SK-N-SH (cell line): ENCODE measurements at regions not wholly inside any gene's neighbourhood (a gene's known extent, or its start where the extent isn't known, plus 50 kb on each side); places are given as distances from the start of the nearest gene placed in this dataset.

Source experiments
- CTCF ChIA-PET: fragments of 300-600, 350-600 bp; formaldehyde crosslinking; extraction: SDS; loops from one replicate; lab custom pipeline; 2021; lab: Yijun Ruan, JAX
- POLR2A ChIA-PET: fragments of 350-600 bp; sonication (Branson Sonifier 250); formaldehyde crosslinking; extraction: SDS; loops from one replicate; lab custom pipeline; 2020; ENCODE audit warnings: antibody characterized with exemption, inconsistent platforms; lab: Yijun Ruan, JAX
- DNase-seq: peaks from one replicate; pipeline ENCODE4 v3.0.0; 2012
- H2AFZ ChIP-seq: fragments of 200-600 bp; sonication (generic); 2 replicates; pipeline ENCODE4 v1.8.1; 2016; ENCODE audit warnings: antibody characterized with exemption, mild to moderate bottlenecking, low read depth
- H3F3A ChIP-seq: fragments of 200-600 bp; sonication (generic); replicated peaks from 2 replicates; pipeline ENCODE3; 2016; ENCODE audit warnings: antibody characterized with exemption, mild to moderate bottlenecking; ENCODE audit not compliant: insufficient read depth
- H3K27ac ChIP-seq, 2 experiments: fragments of 200-500 bp in 1 of 2; fragments of 200-600 bp in 1 of 2; sonication (Bioruptor generic) in 1 of 2; sonication (generic), shearing (Covaris generic) in 1 of 2; 2 replicates each; pipeline versions ENCODE4 v1.5.1 to v1.6.1; 2014 to 2016; ENCODE audit warnings: low read depth in 2 of 2, inconsistent platforms in 1 of 2, low read length in 1 of 2, mild to moderate bottlenecking in 1 of 2, mixed read lengths in 1 of 2
- H3K27me3 ChIP-seq: fragments of 200-600 bp; sonication (generic), shearing (Covaris generic); 2 replicates; pipeline ENCODE4 v1.6.1; 2016; ENCODE audit warnings: mixed run types; ENCODE audit not compliant: insufficient read depth
- H3K36me3 ChIP-seq, 2 experiments: fragments of 200-500 bp in 1 of 2; fragments of 200-600 bp in 1 of 2; sonication (Bioruptor generic) in 1 of 2; sonication (generic) in 1 of 2; replicated peaks in 1 of 2; 2 replicates each; pipeline versions ENCODE3 to v1.5.1; 2014 to 2016; ENCODE audit warnings: low read length in 1 of 2, mild to moderate bottlenecking in 1 of 2; ENCODE audit not compliant: insufficient read depth in 2 of 2, control insufficient read depth in 1 of 2
- H3K4me1 ChIP-seq, 2 experiments: fragments of 200-500 bp in 1 of 2; fragments of 200-600 bp in 1 of 2; sonication (Bioruptor generic) in 1 of 2; sonication (generic), shearing (Covaris generic) in 1 of 2; 2 replicates each; pipeline versions ENCODE4 v1.5.1 to v1.6.1; 2014 to 2016; ENCODE audit warnings: low read depth in 1 of 2, low read length in 1 of 2, mixed run types in 1 of 2; ENCODE audit not compliant: insufficient read depth in 2 of 2, control insufficient read depth in 1 of 2
- H3K4me2 ChIP-seq: fragments of 200-600 bp; sonication (generic), shearing (Covaris generic); 2 replicates; pipeline ENCODE4 v1.6.1; 2017; ENCODE audit warnings: mixed run types
- H3K4me3 ChIP-seq, 2 experiments: fragments of 200-500 bp in 1 of 2; fragments of 200-600 bp in 1 of 2; sonication (Bioruptor generic) in 1 of 2; sonication (generic), shearing (Covaris generic) in 1 of 2; 2 replicates each; pipeline versions ENCODE4 v1.5.1 to v1.8.1; 2014 to 2016; ENCODE audit warnings: low read depth in 2 of 2, inconsistent platforms in 1 of 2, low read length in 1 of 2, mild to moderate bottlenecking in 1 of 2, mixed read lengths in 1 of 2, moderate library complexity in 1 of 2
- H3K79me2 ChIP-seq: fragments of 200-600 bp; sonication (generic); 2 replicates; pipeline ENCODE4 v1.8.1; 2017; ENCODE audit warnings: mild to moderate bottlenecking; ENCODE audit not compliant: insufficient read depth
- H3K9ac ChIP-seq: fragments of 200-600 bp; sonication (generic); 2 replicates; pipeline ENCODE4 v1.6.1; 2017; ENCODE audit warnings: mixed run types
- H3K9me2 ChIP-seq: fragments of 200-600 bp; sonication (generic); 2 replicates; pipeline ENCODE4 v1.6.1; 2017; ENCODE audit warnings: mixed run types
- H3K9me3 ChIP-seq: fragments of 200-600 bp; sonication (generic); 2 replicates; pipeline ENCODE4 v1.6.1; 2017; ENCODE audit warnings: mixed run types, mild to moderate bottlenecking, moderate library complexity
- H4K20me1 ChIP-seq: fragments of 200-600 bp; sonication (generic); 2 replicates; pipeline ENCODE4 v1.6.1; 2017; ENCODE audit warnings: mild to moderate bottlenecking, mixed run types; ENCODE audit not compliant: insufficient read depth
- CHD2 ChIP-seq: fragments of 150-350 bp; IDR thresholded peaks from 2 replicates; pipeline ENCODE4 v1.6.1; 2018; ENCODE audit warnings: low read length; ENCODE audit not compliant: partially characterized antibody
- EP300 ChIP-seq, 2 experiments: IDR thresholded peaks; 2 replicates each; pipeline versions ENCODE4 v1.4.0 to v1.6.1; 2012; ENCODE audit warnings: borderline replicate concordance in 1 of 2, low read depth in 1 of 2, low read length in 1 of 2
- EZH2phosphoT487 ChIP-seq: fragments of 200-600 bp; sonication (generic); IDR thresholded peaks from 2 replicates; pipeline ENCODE4 v1.6.1; 2017; ENCODE audit warnings: low read depth, mixed run types, mild to moderate bottlenecking, antibody characterized with exemption, moderate library complexity, borderline replicate concordance
- FOXM1 ChIP-seq: IDR thresholded peaks from 2 replicates; pipeline ENCODE4 v1.4.0; 2012; ENCODE audit warnings: low read depth, mild to moderate bottlenecking
- GABPA ChIP-seq: IDR thresholded peaks from 2 replicates; pipeline ENCODE4 v1.4.0; 2012; ENCODE audit warnings: low read depth, mild to moderate bottlenecking
- GATA2 ChIP-seq: sonication (generic); formaldehyde crosslinking; IDR thresholded peaks from 2 replicates; pipeline ENCODE4 v1.5.0; 2020; ENCODE audit warnings: mild to moderate bottlenecking, missing genetic modification reagents
- JUND ChIP-seq: IDR thresholded peaks from 2 replicates; pipeline ENCODE4 v1.4.0; 2012
- MXI1 ChIP-seq: IDR thresholded peaks from 2 replicates; pipeline ENCODE4 v1.6.1; 2012; ENCODE audit warnings: mild to moderate bottlenecking, low read depth, low read length, improper control_type of control experiment
- NFIC ChIP-seq: IDR thresholded peaks from 2 replicates; pipeline ENCODE4 v1.4.0; 2012; ENCODE audit warnings: borderline replicate concordance
- POLR2AphosphoS5 ChIP-seq: IDR thresholded peaks from 2 replicates; pipeline ENCODE4 v1.6.1; 2012; ENCODE audit warnings: low read depth, low read length
- RCOR1 ChIP-seq: fragments of 150-350 bp; IDR thresholded peaks from 2 replicates; pipeline ENCODE4 v1.6.1; 2017; ENCODE audit warnings: antibody characterized with exemption, low read length
- RFX5 ChIP-seq: IDR thresholded peaks from 2 replicates; pipeline ENCODE4 v1.6.1; 2012; ENCODE audit warnings: mild to moderate bottlenecking, improper control_type of control experiment, low read length
- RXRA ChIP-seq: IDR thresholded peaks from 2 replicates; pipeline ENCODE4 v1.4.0; 2012; ENCODE audit warnings: low read depth, mild to moderate bottlenecking, borderline replicate concordance
- SMC3 ChIP-seq: IDR thresholded peaks from 2 replicates; pipeline ENCODE4 v1.6.1; 2012; ENCODE audit warnings: low read depth, low read length, improper control_type of control experiment
- WGBS: methylation state at CpG from one replicate; pipeline ENCODE4 v1.1.6; 2017; ENCODE audit warnings: low lambda C conversion rate; 5-methylcytosine and 5-hydroxymethylcytosine counted together
- TF ChIP-seq, protein P1 (sequence below): fragments of 150-350 bp; IDR thresholded peaks from 2 replicates; pipeline ENCODE4 v1.6.1; 2016; ENCODE audit warnings: mild to moderate bottlenecking, low read depth, low read length
- TF ChIP-seq, protein P2 (sequence below): IDR thresholded peaks from 2 replicates; pipeline ENCODE4 v1.6.1; 2012; ENCODE audit warnings: mild to moderate bottlenecking, low read depth, low read length, moderate library complexity
- TF ChIP-seq, protein P3 (sequence below): IDR thresholded peaks from 2 replicates; pipeline ENCODE4 v1.4.0; 2012; ENCODE audit warnings: low read depth, borderline replicate concordance
- TF ChIP-seq, protein P4 (sequence below): IDR thresholded peaks from 2 replicates; pipeline ENCODE4; 2012
- TF ChIP-seq, protein P5 (sequence below): fragments of 150-350 bp; IDR thresholded peaks from 2 replicates; pipeline ENCODE4 v1.6.1; 2017; ENCODE audit warnings: antibody characterized with exemption, low read length, low read depth, borderline replicate concordance

DNA sequence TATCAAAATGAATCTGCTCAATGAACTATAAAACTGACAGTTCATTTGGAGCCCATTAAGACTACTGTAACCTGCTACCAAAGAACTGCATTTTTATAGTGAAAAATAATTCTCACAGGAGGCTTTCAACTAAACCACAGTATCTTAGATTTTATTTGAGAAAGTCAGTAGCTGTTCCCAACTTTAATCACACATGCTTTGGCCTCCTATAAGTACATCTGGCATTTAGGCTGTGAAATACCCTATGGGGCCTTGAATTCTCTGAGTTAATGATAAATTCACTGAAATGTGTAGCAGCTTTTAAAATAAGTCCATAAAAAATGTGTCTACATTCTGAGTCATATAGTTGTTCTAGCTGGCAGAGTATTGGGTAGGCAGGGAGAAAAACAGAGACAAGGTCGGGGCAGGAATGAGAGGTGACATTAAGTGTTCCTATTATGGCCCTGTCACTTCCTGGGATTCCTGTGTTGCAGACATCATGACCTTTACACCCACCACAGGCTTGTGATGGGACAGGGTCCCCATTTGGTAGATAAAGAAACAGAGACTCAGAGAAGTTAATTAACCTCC lies 588.8 kb downstream of the REEP3 start:
- Histone ChIP-seq H3K9ac (no peak overlapping the region), H3K4me3 (no peak overlapping the region), H3K9me2 (no peaks in the 10 kb centered on the region), H3K36me3 (no peaks in the 10 kb centered on the region), H3K9me3 (no peaks in the 10 kb centered on the region), H3F3A (no peaks in the 10 kb centered on the region), H4K20me1 (no peaks in the 10 kb centered on the region), H3K27me3 (no peaks in the 10 kb centered on the region), H3K27ac (no peak overlapping the region), H3K4me2 (no peak overlapping the region), H3K4me1 (no peaks in the 10 kb centered on the region), H3K79me2 (no peaks in the 10 kb centered on the region), H2AFZ (no peak overlapping the region)
- POLR2A ChIA-PET, result no interaction called here
- DNase-seq, result no peak
- CTCF ChIA-PET, result no interaction called here
- TF ChIP-seq SMC3, result no peak
- WGBS, result 27% methylated on average over 1 of the region's 1 CpG

DNA sequence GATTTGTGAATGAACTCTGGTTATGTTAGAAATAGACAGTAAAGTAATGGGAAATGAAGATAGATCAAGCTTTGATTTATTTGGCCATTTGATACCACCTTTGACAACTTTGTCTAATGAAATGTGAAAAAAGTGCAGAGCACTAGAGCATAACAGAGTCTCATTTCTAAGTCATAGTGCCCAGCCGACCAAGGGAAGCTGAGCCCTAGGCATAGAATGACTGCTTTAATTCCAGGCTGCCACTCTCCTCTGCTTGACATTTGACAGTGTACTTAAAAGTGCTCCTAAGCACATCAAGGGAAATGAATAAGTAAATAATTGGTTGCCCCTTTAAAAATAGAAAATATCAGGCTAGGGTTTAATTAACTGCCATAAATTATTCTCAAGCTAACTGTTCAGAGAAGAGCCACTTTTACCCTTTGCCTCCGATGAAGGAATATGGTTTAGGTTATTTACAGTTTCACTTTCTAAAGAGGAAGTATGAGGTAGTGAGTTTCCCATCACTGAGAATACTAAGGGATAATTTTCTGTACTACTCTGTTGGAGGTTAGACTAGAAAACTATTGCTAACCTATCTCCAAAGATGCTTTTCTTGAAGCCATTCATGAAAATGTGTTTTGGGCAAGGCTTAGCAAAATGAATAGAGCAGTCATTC lies 591.6 kb downstream of the REEP3 start:
- no peak for DNase-seq
- Histone ChIP-seq H3K36me3 (no peaks in the 10 kb centered on the region), H3K4me3 (no peak overlapping the region), H3K9me2 (no peaks in the 10 kb centered on the region), H3K27ac (no peak overlapping the region), H3K4me1 (no peaks in the 10 kb centered on the region; a peak in 1 of 4 replicates), H2AFZ (no peak overlapping the region), H3K27me3 (no peaks in the 10 kb centered on the region), H3F3A (no peaks in the 10 kb centered on the region), H3K9ac (no peak overlapping the region), H3K4me2 (no peak overlapping the region), H4K20me1 (no peaks in the 10 kb centered on the region), H3K9me3 (no peaks in the 10 kb centered on the region), H3K79me2 (no peaks in the 10 kb centered on the region)
- 50% methylated on average over 2 of the region's 2 CpGs for WGBS
- TF ChIP-seq JUND (no peak), RXRA (no peak), POLR2AphosphoS5 (no peak), EZH2phosphoT487 (no peak), RCOR1 (no peak), FOXM1 (no peak), NFIC (no peak), CHD2 (no peak), GABPA (no peak), MXI1 (no peak), EP300 (IDR thresholded peaks at IDR 0.05; ENCODE audit: borderline replicate concordance in 1 of 2, low read depth in 1 of 2, low read length in 1 of 2) (no peak), GATA2 (CRISPR knock-in tag) (no peak), RFX5 (no peak)
- TF ChIP-seq, protein P1, sequence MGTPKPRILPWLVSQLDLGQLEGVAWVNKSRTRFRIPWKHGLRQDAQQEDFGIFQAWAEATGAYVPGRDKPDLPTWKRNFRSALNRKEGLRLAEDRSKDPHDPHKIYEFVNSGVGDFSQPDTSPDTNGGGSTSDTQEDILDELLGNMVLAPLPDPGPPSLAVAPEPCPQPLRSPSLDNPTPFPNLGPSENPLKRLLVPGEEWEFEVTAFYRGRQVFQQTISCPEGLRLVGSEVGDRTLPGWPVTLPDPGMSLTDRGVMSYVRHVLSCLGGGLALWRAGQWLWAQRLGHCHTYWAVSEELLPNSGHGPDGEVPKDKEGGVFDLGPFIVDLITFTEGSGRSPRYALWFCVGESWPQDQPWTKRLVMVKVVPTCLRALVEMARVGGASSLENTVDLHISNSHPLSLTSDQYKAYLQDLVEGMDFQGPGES, result no peak
- TF ChIP-seq, protein P2, sequence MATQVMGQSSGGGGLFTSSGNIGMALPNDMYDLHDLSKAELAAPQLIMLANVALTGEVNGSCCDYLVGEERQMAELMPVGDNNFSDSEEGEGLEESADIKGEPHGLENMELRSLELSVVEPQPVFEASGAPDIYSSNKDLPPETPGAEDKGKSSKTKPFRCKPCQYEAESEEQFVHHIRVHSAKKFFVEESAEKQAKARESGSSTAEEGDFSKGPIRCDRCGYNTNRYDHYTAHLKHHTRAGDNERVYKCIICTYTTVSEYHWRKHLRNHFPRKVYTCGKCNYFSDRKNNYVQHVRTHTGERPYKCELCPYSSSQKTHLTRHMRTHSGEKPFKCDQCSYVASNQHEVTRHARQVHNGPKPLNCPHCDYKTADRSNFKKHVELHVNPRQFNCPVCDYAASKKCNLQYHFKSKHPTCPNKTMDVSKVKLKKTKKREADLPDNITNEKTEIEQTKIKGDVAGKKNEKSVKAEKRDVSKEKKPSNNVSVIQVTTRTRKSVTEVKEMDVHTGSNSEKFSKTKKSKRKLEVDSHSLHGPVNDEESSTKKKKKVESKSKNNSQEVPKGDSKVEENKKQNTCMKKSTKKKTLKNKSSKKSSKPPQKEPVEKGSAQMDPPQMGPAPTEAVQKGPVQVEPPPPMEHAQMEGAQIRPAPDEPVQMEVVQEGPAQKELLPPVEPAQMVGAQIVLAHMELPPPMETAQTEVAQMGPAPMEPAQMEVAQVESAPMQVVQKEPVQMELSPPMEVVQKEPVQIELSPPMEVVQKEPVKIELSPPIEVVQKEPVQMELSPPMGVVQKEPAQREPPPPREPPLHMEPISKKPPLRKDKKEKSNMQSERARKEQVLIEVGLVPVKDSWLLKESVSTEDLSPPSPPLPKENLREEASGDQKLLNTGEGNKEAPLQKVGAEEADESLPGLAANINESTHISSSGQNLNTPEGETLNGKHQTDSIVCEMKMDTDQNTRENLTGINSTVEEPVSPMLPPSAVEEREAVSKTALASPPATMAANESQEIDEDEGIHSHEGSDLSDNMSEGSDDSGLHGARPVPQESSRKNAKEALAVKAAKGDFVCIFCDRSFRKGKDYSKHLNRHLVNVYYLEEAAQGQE, result no peak
- TF ChIP-seq, protein P3, sequence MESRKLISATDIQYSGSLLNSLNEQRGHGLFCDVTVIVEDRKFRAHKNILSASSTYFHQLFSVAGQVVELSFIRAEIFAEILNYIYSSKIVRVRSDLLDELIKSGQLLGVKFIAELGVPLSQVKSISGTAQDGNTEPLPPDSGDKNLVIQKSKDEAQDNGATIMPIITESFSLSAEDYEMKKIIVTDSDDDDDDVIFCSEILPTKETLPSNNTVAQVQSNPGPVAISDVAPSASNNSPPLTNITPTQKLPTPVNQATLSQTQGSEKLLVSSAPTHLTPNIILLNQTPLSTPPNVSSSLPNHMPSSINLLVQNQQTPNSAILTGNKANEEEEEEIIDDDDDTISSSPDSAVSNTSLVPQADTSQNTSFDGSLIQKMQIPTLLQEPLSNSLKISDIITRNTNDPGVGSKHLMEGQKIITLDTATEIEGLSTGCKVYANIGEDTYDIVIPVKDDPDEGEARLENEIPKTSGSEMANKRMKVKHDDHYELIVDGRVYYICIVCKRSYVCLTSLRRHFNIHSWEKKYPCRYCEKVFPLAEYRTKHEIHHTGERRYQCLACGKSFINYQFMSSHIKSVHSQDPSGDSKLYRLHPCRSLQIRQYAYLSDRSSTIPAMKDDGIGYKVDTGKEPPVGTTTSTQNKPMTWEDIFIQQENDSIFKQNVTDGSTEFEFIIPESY, result no peak
- TF ChIP-seq, protein P4, sequence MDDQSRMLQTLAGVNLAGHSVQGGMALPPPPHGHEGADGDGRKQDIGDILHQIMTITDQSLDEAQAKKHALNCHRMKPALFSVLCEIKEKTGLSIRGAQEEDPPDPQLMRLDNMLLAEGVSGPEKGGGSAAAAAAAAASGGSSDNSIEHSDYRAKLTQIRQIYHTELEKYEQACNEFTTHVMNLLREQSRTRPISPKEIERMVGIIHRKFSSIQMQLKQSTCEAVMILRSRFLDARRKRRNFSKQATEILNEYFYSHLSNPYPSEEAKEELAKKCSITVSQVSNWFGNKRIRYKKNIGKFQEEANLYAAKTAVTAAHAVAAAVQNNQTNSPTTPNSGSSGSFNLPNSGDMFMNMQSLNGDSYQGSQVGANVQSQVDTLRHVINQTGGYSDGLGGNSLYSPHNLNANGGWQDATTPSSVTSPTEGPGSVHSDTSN, result no peak
- TF ChIP-seq, protein P5, sequence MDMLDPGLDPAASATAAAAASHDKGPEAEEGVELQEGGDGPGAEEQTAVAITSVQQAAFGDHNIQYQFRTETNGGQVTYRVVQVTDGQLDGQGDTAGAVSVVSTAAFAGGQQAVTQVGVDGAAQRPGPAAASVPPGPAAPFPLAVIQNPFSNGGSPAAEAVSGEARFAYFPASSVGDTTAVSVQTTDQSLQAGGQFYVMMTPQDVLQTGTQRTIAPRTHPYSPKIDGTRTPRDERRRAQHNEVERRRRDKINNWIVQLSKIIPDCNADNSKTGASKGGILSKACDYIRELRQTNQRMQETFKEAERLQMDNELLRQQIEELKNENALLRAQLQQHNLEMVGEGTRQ, result no peak
- POLR2A ChIA-PET, result no interaction called here
- CTCF ChIA-PET, result no interaction called here
